Caco-2 (cell line): ENCODE measurements at regions not wholly inside any gene's neighbourhood (a gene's known extent, or its start where the extent isn't known, plus 50 kb on each side); places are given as distances from the start of the nearest gene placed in this dataset.

Experiments used
- BruUV-seq: library from RNA; stranded (reverse); fragments of 400-500 nt; replicated peaks from 2 replicates; lab custom pipeline; 2021; lab: Mats Ljungman, UMichigan
- CTCF ChIA-PET: fragments of 300-600 bp; sonication (Branson Sonifier 250); formaldehyde crosslinking; loops from one replicate; lab custom pipeline; 2022; ENCODE audit warnings: antibody characterized with exemption; lab: Charles Lee
- POLR2A ChIA-PET: fragments of 300-600 bp; sonication (Branson Sonifier 250); formaldehyde crosslinking; loops from one replicate; lab custom pipeline; 2022; ENCODE audit warnings: antibody characterized with exemption; lab: Charles Lee
- DNase-seq, 2 experiments: peaks; one replicate each; pipeline versions ENCODE4 v3.0.0 to v3.0.0-alpha.2; 2020 to 2022
- H3K27me3 ChIP-seq: replicated peaks from 2 replicates; pipeline ENCODE4 v1.6.0; 2011; ENCODE audit warnings: low read length; ENCODE audit not compliant: control insufficient read depth, insufficient read depth
- H3K36me3 ChIP-seq: 2 replicates; pipeline ENCODE4 v1.5.1; 2011; ENCODE audit warnings: low read length; ENCODE audit not compliant: control insufficient read depth, insufficient read depth
- H3K4me1 ChIP-seq: fragments of 250-450 bp; sonication (Bioruptor Pico); 2 replicates; pipeline ENCODE4 v1.5.1; 2020; ENCODE audit warnings: mild to moderate bottlenecking
- H3K4me3 ChIP-seq: 2 replicates; pipeline ENCODE4 v1.5.1; 2011; ENCODE audit warnings: low read depth, mild to moderate bottlenecking, control low read depth, low read length
- H3K9me3 ChIP-seq: fragments of 250-450 bp; sonication (Bioruptor Pico); 2 replicates; pipeline ENCODE4 v1.5.1; 2020; ENCODE audit warnings: mild to moderate bottlenecking, moderate library complexity
- H3K27ac Mint-ChIP-seq: one replicate; pipeline ENCODE4 v1.8.0; 2022; ENCODE audit warnings: mixed read lengths; ENCODE audit not compliant: unreplicated experiment
- H3K27me3 Mint-ChIP-seq: one replicate; pipeline ENCODE4 v1.8.0; 2022; ENCODE audit warnings: mixed read lengths; ENCODE audit not compliant: insufficient read depth, unreplicated experiment
- H3K36me3 Mint-ChIP-seq: one replicate; pipeline ENCODE4 v1.8.0; 2022; ENCODE audit warnings: mild to moderate bottlenecking, mixed read lengths; ENCODE audit not compliant: insufficient read depth, unreplicated experiment
- H3K4me1 Mint-ChIP-seq: one replicate; pipeline ENCODE4 v1.8.0; 2022; ENCODE audit warnings: low read depth, mixed read lengths; ENCODE audit not compliant: unreplicated experiment
- H3K4me3 Mint-ChIP-seq: one replicate; pipeline ENCODE4 v1.8.0; 2022; ENCODE audit warnings: mild to moderate bottlenecking, moderate library complexity, mixed read lengths; ENCODE audit not compliant: unreplicated experiment
- H3K9me3 Mint-ChIP-seq: one replicate; pipeline ENCODE4 v1.8.0; 2022; ENCODE audit warnings: mixed read lengths; ENCODE audit not compliant: unreplicated experiment
- CTCF ChIP-seq, 2 experiments: fragments of 200-600 bp in 1 of 2; IDR thresholded peaks; 1 replicate in 1 of 2; 2 replicates in 1 of 2; pipeline versions ENCODE4 v1.5.1 to v1.8.0; 2011 to 2022; ENCODE audit warnings: antibody characterized with exemption in 1 of 2, control low read depth in 1 of 2, inconsistent platforms in 1 of 2, low read depth in 1 of 2, low read length in 1 of 2, mild to moderate bottlenecking in 1 of 2, moderate library complexity in 1 of 2; ENCODE audit not compliant: insufficient read depth in 1 of 2, severe bottlenecking in 1 of 2, unreplicated experiment in 1 of 2
- intact Hi-C: fragments of 100-400 bp; cut with micrococcal nuclease; formaldehyde crosslinking; loops from one replicate; pipeline ENCODE4 v1.10.0; 2022; ENCODE audit not compliant: unreplicated experiment

DNA sequence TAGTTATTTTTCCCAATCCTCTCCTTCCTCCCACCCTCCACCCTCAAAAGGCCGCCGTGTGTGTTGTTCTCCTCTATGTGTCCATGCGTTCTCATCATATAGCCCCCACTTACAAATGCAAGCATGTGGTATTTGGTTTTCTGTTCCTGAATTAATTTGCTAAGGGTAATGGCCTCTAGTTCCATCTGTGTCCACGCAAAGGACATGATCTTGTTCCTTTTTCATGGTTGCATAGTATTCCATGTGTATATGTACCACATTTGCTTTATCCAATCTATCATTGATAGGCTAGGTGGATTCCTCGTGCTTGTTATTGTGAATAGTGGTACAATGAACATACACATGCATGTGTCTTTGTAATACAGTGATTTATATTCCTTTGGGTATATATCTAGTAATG is 1193.7 kb downstream of the RPA4 start:
- Histone ChIP-seq H3K27me3 (no peaks in the 10 kb centered on the region), H3K9me3 (no peaks in the 10 kb centered on the region), H3K4me1 (no peaks in the 10 kb centered on the region), H3K4me3 (no peak overlapping the region), H3K36me3 (no peaks in the 10 kb centered on the region)
- ChIA-PET POLR2A (no interaction called here), CTCF (no interaction called here)
- H3K27me3 Mint-ChIP-seq, result no peaks in the 10 kb centered on the region
- no peaks in the 10 kb centered on the region for H3K4me1 Mint-ChIP-seq
- DNase-seq, result no peak
- H3K27ac Mint-ChIP-seq, result no peak overlapping the region
- intact Hi-C loops, result no loop called here
- H3K4me3 Mint-ChIP-seq, result no peak overlapping the region
- H3K9me3 Mint-ChIP-seq, result no peaks in the 10 kb centered on the region
- no peaks in the 10 kb centered on the region for H3K36me3 Mint-ChIP-seq
- BruUV-seq, result no TSS peak
- no peak for TF ChIP-seq CTCF (IDR thresholded peaks at IDR 0.05; ENCODE audit: insufficient read depth in 1 of 2, low read depth in 1 of 2, low read length in 1 of 2, severe bottlenecking in 1 of 2, unreplicated experiment in 1 of 2)

DNA sequence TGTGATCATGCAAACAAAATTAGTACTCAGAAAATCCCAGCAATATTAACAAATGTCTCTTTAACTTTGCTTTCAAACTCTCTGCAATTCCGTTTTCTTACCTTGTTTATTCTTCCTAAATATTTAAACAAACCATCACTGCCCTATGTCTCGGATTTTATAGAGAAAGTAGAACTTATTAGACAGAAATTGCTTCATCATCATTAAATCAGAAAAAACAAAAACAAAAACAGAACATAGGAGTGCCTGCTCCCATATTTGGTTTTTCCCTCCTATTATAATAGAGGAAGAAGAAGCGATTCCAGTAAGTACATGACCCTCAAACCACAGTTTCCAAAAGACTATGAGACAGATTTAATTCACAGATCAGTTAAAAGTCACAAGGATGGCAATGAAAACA is 1228.0 kb downstream of the RPA4 start:
- no TSS peak for BruUV-seq
- H3K36me3 Mint-ChIP-seq, result no peaks in the 10 kb centered on the region
- Histone ChIP-seq H3K36me3 (no peaks in the 10 kb centered on the region), H3K27me3 (no peaks in the 10 kb centered on the region), H3K4me1 (no peaks in the 10 kb centered on the region), H3K4me3 (no peak overlapping the region), H3K9me3 (no peaks in the 10 kb centered on the region)
- CTCF ChIA-PET, result no interaction called here
- intact Hi-C loops, result no loop called here
- POLR2A ChIA-PET, result no interaction called here
- DNase-seq, result no peak
- no peak for TF ChIP-seq CTCF (IDR thresholded peaks at IDR 0.05; ENCODE audit: insufficient read depth in 1 of 2, low read depth in 1 of 2, low read length in 1 of 2, severe bottlenecking in 1 of 2, unreplicated experiment in 1 of 2)
- no peak overlapping the region for H3K27ac Mint-ChIP-seq
- no peaks in the 10 kb centered on the region for H3K4me1 Mint-ChIP-seq
- H3K27me3 Mint-ChIP-seq, result no peaks in the 10 kb centered on the region
- no peaks in the 10 kb centered on the region for H3K9me3 Mint-ChIP-seq
- H3K4me3 Mint-ChIP-seq, result no peak overlapping the region

DNA sequence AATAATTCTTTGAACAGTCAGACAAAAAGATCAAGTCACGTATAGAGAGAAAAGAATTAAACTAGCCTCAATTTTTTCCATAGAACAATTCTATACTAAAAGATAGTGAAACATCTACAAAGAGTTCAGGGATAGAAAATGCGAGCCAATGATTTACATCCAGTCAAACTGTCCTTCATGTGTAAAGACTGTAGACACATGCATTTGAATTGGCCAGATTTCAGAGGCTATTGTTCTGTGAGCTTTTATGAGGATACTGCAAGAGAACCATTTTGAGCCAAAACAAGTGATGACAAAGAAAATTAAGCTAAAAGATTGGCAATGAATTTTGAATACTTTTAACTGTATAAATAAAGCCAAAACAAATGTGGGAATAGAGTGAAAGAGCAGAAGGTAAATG is 1230.3 kb downstream of the RPA4 start:
- intact Hi-C loops, result no loop called here
- no TSS peak for BruUV-seq
- no peaks in the 10 kb centered on the region for H3K4me1 Mint-ChIP-seq
- H3K27ac Mint-ChIP-seq, result no peak overlapping the region
- H3K36me3 Mint-ChIP-seq, result no peaks in the 10 kb centered on the region
- Histone ChIP-seq H3K4me1 (no peaks in the 10 kb centered on the region), H3K36me3 (no peaks in the 10 kb centered on the region), H3K4me3 (no peak overlapping the region), H3K9me3 (no peaks in the 10 kb centered on the region), H3K27me3 (no peaks in the 10 kb centered on the region)
- CTCF ChIA-PET, result no interaction called here
- TF ChIP-seq CTCF (IDR thresholded peaks at IDR 0.05; ENCODE audit: insufficient read depth in 1 of 2, low read depth in 1 of 2, low read length in 1 of 2, severe bottlenecking in 1 of 2, unreplicated experiment in 1 of 2), result no peak
- no peaks in the 10 kb centered on the region for H3K9me3 Mint-ChIP-seq
- no peak overlapping the region for H3K4me3 Mint-ChIP-seq
- no peak for DNase-seq
- POLR2A ChIA-PET, result no interaction called here
- H3K27me3 Mint-ChIP-seq, result no peaks in the 10 kb centered on the region
